Liver (tissue), 3 donors: ENCODE measurements at regions not wholly inside any gene's neighbourhood (a gene's known extent, or its start where the extent isn't known, plus 50 kb on each side); places are given as distances from the start of the nearest gene placed in this dataset.

Experiments used
- JUND ChIP-seq, 2 donors: IDR thresholded peaks; 2 replicates each; pipeline ENCODE4 v1.6.1; 2016; ENCODE audit warnings: antibody characterized with exemption in 2 of 2
- RAD21 ChIP-seq, 2 donors: IDR thresholded peaks; 2 replicates each; pipeline ENCODE4 v1.6.1; 2016; ENCODE audit warnings: antibody characterized with exemption in 2 of 2, mild to moderate bottlenecking in 2 of 2
- ZBTB33 ChIP-seq: IDR thresholded peaks from 2 replicates; pipeline ENCODE4 v1.6.1; 2016; ENCODE audit warnings: antibody characterized with exemption
- TF ChIP-seq, protein P1 (sequence below): fragments of 150-350 bp; IDR thresholded peaks from 2 replicates; pipeline ENCODE4 v1.5.1; 2017; ENCODE audit warnings: improper control_type of control experiment, low read depth, low read length; ENCODE audit not compliant: missing input control
- TF ChIP-seq, protein P2 (sequence below): IDR thresholded peaks from 2 replicates; pipeline ENCODE4 v1.6.1; 2016; ENCODE audit warnings: antibody characterized with exemption, mild to moderate bottlenecking
- TF ChIP-seq, protein P3 (sequence below): IDR thresholded peaks from 2 replicates; pipeline ENCODE4 v1.6.1; 2016; ENCODE audit warnings: antibody characterized with exemption
- donor health status: healthy.
- donor health status: healthy.

DNA sequence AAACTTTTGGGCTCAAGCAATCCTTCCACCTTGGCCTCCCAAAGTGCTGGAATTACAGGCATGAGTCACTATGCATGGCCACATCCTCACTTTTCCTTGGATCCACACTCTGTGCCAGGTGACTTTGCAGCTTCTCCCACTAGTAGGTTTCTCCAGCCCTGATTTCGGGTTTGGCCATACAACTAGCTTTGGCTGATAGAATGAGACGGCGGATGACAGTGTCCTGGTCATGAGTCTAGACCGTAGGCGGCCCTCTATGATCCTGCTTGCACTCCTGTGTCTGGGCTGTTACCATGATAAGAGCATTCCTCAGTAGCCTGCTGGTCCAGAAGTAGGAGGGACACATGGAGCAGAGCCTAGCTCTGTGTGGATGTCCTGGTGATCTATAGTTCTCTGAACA lies 112.5 kb upstream of the KL start:
- TF ChIP-seq, protein P1, sequence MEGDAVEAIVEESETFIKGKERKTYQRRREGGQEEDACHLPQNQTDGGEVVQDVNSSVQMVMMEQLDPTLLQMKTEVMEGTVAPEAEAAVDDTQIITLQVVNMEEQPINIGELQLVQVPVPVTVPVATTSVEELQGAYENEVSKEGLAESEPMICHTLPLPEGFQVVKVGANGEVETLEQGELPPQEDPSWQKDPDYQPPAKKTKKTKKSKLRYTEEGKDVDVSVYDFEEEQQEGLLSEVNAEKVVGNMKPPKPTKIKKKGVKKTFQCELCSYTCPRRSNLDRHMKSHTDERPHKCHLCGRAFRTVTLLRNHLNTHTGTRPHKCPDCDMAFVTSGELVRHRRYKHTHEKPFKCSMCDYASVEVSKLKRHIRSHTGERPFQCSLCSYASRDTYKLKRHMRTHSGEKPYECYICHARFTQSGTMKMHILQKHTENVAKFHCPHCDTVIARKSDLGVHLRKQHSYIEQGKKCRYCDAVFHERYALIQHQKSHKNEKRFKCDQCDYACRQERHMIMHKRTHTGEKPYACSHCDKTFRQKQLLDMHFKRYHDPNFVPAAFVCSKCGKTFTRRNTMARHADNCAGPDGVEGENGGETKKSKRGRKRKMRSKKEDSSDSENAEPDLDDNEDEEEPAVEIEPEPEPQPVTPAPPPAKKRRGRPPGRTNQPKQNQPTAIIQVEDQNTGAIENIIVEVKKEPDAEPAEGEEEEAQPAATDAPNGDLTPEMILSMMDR: no peak
- TF ChIP-seq, protein P2, sequence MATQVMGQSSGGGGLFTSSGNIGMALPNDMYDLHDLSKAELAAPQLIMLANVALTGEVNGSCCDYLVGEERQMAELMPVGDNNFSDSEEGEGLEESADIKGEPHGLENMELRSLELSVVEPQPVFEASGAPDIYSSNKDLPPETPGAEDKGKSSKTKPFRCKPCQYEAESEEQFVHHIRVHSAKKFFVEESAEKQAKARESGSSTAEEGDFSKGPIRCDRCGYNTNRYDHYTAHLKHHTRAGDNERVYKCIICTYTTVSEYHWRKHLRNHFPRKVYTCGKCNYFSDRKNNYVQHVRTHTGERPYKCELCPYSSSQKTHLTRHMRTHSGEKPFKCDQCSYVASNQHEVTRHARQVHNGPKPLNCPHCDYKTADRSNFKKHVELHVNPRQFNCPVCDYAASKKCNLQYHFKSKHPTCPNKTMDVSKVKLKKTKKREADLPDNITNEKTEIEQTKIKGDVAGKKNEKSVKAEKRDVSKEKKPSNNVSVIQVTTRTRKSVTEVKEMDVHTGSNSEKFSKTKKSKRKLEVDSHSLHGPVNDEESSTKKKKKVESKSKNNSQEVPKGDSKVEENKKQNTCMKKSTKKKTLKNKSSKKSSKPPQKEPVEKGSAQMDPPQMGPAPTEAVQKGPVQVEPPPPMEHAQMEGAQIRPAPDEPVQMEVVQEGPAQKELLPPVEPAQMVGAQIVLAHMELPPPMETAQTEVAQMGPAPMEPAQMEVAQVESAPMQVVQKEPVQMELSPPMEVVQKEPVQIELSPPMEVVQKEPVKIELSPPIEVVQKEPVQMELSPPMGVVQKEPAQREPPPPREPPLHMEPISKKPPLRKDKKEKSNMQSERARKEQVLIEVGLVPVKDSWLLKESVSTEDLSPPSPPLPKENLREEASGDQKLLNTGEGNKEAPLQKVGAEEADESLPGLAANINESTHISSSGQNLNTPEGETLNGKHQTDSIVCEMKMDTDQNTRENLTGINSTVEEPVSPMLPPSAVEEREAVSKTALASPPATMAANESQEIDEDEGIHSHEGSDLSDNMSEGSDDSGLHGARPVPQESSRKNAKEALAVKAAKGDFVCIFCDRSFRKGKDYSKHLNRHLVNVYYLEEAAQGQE: no peak
- TF ChIP-seq, protein P3, sequence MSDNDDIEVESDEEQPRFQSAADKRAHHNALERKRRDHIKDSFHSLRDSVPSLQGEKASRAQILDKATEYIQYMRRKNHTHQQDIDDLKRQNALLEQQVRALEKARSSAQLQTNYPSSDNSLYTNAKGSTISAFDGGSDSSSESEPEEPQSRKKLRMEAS: no peak
- TF ChIP-seq RAD21 (IDR thresholded peaks at IDR 0.05) (no peak), JUND (IDR thresholded peaks at IDR 0.05) (no peak), ZBTB33 (no peak)
